Duodenal mucosa (tissue), 2 donors: ENCODE measurements at regions not wholly inside any gene's neighbourhood (a gene's known extent, or its start where the extent isn't known, plus 50 kb on each side); places are given as distances from the start of the nearest gene placed in this dataset.

Source experiments
- H3K27ac ChIP-seq: one replicate; pipeline ENCODE4 v1.7.0; 2013; ENCODE audit warnings: low read depth, low read length
- H3K27me3 ChIP-seq, 2 donors: one replicate each; pipeline ENCODE4 v1.7.0; 2013; ENCODE audit warnings: low read length in 2 of 2, control low read depth in 1 of 2; ENCODE audit not compliant: insufficient read depth in 2 of 2, control insufficient read depth in 1 of 2
- H3K36me3 ChIP-seq, 2 donors: one replicate each; pipeline ENCODE4 v1.7.0; 2013; ENCODE audit warnings: low read length in 2 of 2, control low read depth in 1 of 2; ENCODE audit not compliant: insufficient read depth in 2 of 2, control insufficient read depth in 1 of 2
- H3K4me1 ChIP-seq, 2 donors: one replicate each; pipeline ENCODE4 v1.7.0; 2013; ENCODE audit warnings: low read length in 2 of 2, control low read depth in 1 of 2; ENCODE audit not compliant: insufficient read depth in 2 of 2, control insufficient read depth in 1 of 2
- H3K4me3 ChIP-seq, 2 donors: one replicate each; pipeline ENCODE4 v1.7.0; 2013; ENCODE audit warnings: low read length in 2 of 2, low read depth in 1 of 2
- H3K9ac ChIP-seq, 2 donors: one replicate each; pipeline ENCODE4 v1.7.0; 2013; ENCODE audit warnings: low read length in 2 of 2, low read depth in 1 of 2
- H3K9me3 ChIP-seq, 2 donors: one replicate each; pipeline ENCODE4 v1.7.0; 2013; ENCODE audit warnings: low read length in 2 of 2, control low read depth in 1 of 2; ENCODE audit not compliant: control insufficient read depth in 1 of 2

DNA sequence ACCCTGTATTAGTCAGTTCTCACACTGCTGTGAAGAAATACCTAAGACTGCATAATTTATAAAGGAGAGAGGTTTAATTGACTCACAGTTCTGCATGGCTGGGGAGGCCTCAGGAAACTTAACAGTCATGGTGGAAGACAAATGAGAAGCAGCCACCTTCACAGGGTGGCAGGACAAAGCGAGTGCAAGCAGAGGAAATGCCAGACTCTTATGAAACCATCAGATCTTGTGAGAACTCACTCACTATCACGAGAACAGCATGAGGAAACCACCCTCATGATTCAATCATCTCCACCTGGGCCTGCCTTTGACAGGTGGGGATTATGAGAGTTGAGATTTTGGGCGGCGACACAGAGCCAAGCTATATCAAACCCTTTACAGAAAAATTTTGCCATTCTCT lies 722.4 kb downstream of the RAB28 start:
- Histone ChIP-seq H3K9me3 (no peaks in the 10 kb centered on the region), H3K9ac (no peak overlapping the region), H3K27ac (no peak overlapping the region), H3K27me3 (no peaks in the 10 kb centered on the region), H3K36me3 (no peaks in the 10 kb centered on the region), H3K4me1 (no peaks in the 10 kb centered on the region), H3K4me3 (no peak overlapping the region)

DNA sequence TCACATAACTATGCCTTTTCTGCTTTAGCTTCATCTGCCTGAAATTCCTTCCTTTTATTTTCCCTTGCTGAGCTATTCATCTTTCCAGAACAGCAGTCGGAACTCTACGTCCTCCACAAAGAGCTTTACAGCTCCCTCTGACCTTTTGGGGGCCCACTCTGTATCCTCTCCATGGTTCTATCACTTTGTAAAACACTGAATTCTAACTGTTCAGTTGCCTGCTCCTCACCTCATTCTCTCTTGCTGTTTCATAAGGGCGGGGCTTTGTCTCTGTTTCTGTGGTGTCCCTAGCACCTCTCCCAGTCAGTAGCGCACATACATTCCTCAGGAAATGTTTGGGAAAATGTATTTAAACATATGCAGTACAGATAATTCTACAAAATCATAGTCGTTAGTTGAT lies 737.0 kb downstream of the RAB28 start:
- H3K36me3 ChIP-seq: no peaks in the 10 kb centered on the region
- H3K9ac ChIP-seq: no peak overlapping the region
- H3K27me3 ChIP-seq: no peaks in the 10 kb centered on the region
- no peak overlapping the region for H3K4me3 ChIP-seq
- H3K27ac ChIP-seq: no peak overlapping the region
- H3K9me3 ChIP-seq: no peaks in the 10 kb centered on the region
- no peaks in the 10 kb centered on the region for H3K4me1 ChIP-seq

- Histone ChIP-seq H3K36me3 (no peaks in the 10 kb centered on the region), H3K9ac (no peak overlapping the region), H3K9me3 (no peaks in the 10 kb centered on the region), H3K27ac (no peak overlapping the region), H3K4me1 (no peaks in the 10 kb centered on the region), H3K4me3 (no peak overlapping the region), H3K27me3 (no peaks in the 10 kb centered on the region)
Observed at GRCh38 chr4:12746221-12746620, 737.9 kb downstream of the RAB28 start.

DNA sequence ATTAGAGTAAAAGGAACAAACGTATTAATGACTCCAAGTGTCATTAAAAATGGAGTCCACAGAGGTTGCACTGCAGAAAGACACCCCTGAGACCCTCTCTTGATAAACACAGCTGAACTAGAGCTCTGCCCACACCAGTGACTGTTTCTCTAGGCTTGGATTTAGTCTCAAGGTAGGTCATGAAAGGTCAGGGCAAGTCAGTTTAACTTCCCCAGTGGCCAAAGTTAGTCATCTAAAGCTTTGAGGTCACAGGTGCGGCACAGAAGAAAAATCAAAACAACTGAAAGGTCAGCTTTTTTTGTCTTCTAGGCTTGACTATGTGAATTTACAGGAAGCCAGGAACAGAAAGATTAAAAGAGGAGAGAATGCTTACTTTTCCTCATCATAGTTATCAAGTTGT lies 749.6 kb downstream of the RAB28 start:
- no peaks in the 10 kb centered on the region for H3K9me3 ChIP-seq
- H3K9ac ChIP-seq: no peak overlapping the region
- peaks cover 0 to 6% of the 10 kb centered on the region in 2 donors for H3K27me3 ChIP-seq
- H3K4me3 ChIP-seq: no peak overlapping the region
- H3K4me1 ChIP-seq: no peaks in the 10 kb centered on the region
- no peak overlapping the region for H3K27ac ChIP-seq
- H3K36me3 ChIP-seq: no peaks in the 10 kb centered on the region

DNA sequence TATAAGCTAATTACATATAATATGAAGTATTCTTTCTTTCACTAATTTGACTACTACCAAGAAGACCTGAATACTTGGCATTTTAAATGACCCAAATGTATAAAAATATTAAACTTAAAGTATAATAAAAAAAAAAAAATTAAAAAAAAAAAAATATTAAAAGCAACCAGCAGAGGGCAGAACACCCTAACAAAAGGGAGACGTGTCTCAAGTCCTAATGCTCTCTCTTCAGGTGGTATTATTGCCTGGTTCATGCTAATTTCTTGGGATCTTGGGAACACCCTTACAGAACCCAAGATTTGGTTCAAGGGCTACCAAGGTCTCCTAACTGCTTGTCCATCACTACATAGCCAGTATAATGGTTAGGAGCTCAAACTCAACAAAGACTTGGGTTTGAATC lies 754.8 kb downstream of the RAB28 start:
- Histone ChIP-seq H3K4me3 (no peak overlapping the region), H3K27ac (no peak overlapping the region), H3K9me3 (no peaks in the 10 kb centered on the region), H3K4me1 (no peaks in the 10 kb centered on the region), H3K27me3 (peaks cover 0 to 6% of the 10 kb centered on the region in 2 donors), H3K9ac (no peak overlapping the region), H3K36me3 (no peaks in the 10 kb centered on the region)

GRCh38 chr4:12724510-12724909 lies 759.6 kb downstream of the RAB28 start:
- no peak overlapping the region for H3K27ac ChIP-seq
- peak overlapping the region in 1 of 2 donors; percentile 19 for H3K4me3 ChIP-seq
- H3K9me3 ChIP-seq: no peaks in the 10 kb centered on the region

GRCh38 chr4:12723849-12724447 lies 760.2 kb downstream of the RAB28 start:
- Histone ChIP-seq H3K27ac (no peak overlapping the region), H3K9ac (no peak overlapping the region), H3K4me3 (peak overlapping the region in 1 of 2 donors; percentile 19), H3K27me3 (no peaks in the 10 kb centered on the region), H3K9me3 (no peaks in the 10 kb centered on the region), H3K36me3 (no peaks in the 10 kb centered on the region), H3K4me1 (no peaks in the 10 kb centered on the region)

More at GRCh38 chr4:12724510-12724909, 759.6 kb downstream of the RAB28 start:
- Histone ChIP-seq H3K27me3 (no peaks in the 10 kb centered on the region), H3K4me1 (no peaks in the 10 kb centered on the region), H3K36me3 (no peaks in the 10 kb centered on the region), H3K9ac (no peak overlapping the region)

GRCh38 chr4:12716896-12717295 lies 767.2 kb downstream of the RAB28 start:
- no peaks in the 10 kb centered on the region for H3K4me1 ChIP-seq
- no peak overlapping the region for H3K4me3 ChIP-seq
- no peak overlapping the region for H3K9ac ChIP-seq
- no peaks in the 10 kb centered on the region for H3K36me3 ChIP-seq
- H3K9me3 ChIP-seq: no peaks in the 10 kb centered on the region
- H3K27ac ChIP-seq: no peak overlapping the region
- no peaks in the 10 kb centered on the region for H3K27me3 ChIP-seq

- no peak overlapping the region for H3K9ac ChIP-seq
- H3K4me1 ChIP-seq: no peaks in the 10 kb centered on the region
- H3K9me3 ChIP-seq: no peaks in the 10 kb centered on the region
- no peak overlapping the region for H3K27ac ChIP-seq
- no peaks in the 10 kb centered on the region for H3K36me3 ChIP-seq
- no peaks in the 10 kb centered on the region for H3K27me3 ChIP-seq
- H3K4me3 ChIP-seq: no peak overlapping the region
Observed at GRCh38 chr4:12712648-12713339, 771.3 kb downstream of the RAB28 start.

DNA sequence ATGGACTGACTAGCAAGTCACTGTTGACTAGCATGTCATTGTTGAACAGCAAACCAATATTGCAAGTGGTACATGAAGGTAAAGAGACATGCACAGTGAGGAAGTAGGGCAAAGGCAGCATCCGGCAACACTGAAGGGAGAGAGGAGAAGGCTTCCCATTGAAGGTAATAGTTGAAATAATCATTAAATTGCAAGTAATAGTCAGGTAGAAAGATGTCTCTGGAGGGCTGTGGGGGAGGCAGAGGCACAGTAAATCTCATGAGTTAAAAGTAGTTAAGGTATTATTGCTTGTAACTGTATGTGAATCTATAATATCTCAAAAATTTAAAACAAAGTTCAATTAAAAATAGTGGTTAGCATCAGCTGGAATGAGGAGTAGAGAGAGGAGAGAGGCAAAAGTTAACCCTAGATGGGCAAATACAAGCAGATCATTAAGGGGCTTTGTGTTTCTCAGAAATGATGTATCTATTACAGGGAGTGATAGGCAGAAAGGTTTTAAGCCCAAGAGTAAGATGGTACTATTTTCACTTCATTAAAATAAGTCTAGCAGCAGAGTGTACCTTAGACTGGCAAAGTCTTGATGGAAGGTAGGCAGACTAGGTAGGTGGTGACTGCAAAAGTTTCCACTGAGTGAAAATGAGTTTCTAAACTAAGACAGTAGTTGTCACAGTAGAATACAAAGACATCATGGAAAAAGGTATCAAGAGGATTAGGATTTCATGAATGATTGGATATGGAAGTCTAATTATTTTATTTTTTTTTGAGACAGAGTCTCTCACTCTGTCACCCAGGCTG lies 776.6 kb downstream of the RAB28 start:
- no peak overlapping the region for H3K4me3 ChIP-seq
- H3K4me1 ChIP-seq: no peaks in the 10 kb centered on the region
- H3K9ac ChIP-seq: no peak overlapping the region
- H3K27me3 ChIP-seq: no peaks in the 10 kb centered on the region
- H3K27ac ChIP-seq: no peak overlapping the region
- no peaks in the 10 kb centered on the region for H3K9me3 ChIP-seq
- H3K36me3 ChIP-seq: no peaks in the 10 kb centered on the region
